ENCODE measurements at regions not wholly inside any gene's neighbourhood (a gene's known extent, or its start where the extent isn't known, plus 50 kb on each side); places are given as distances from the start of the nearest gene placed in this dataset.
A peak's percentile ranks its signal among the peaks of the same experiment; 100 is the strongest.
"Not testable (repeated sequence)": the region's sequence is repeated elsewhere in the genome, so short reads cannot be mapped to it uniquely, and the experiment has no call there.

- DNase-seq (ENCODE audit: low read depth): no peak
These were observed 311.4 kb downstream of the SHQ1 start for GRCh38 chr3:72536878-72537267.

- DNase-seq (ENCODE audit: low read depth): no peak
These were observed 311.9 kb downstream of the SHQ1 start for GRCh38 chr3:72536206-72536877.

GRCh38 chr3:72535772-72536171 is 312.5 kb downstream of the SHQ1 start:
- no peak for DNase-seq (ENCODE audit: low read depth)

GRCh38 chr3:72533591-72534473 is 314.4 kb downstream of the SHQ1 start:
- DNase-seq (ENCODE audit: low read depth): no peak

- DNase-seq (ENCODE audit: low read depth): no peak
These were observed 317.8 kb downstream of the SHQ1 start for GRCh38 chr3:72530426-72530825.

- DNase-seq (ENCODE audit: low read depth): no peak
These were observed 319.2 kb downstream of the SHQ1 start for GRCh38 chr3:72529081-72529480.

- no peak for DNase-seq (ENCODE audit: low read depth)
These were observed 324.7 kb downstream of the SHQ1 start for GRCh38 chr3:72523429-72524151.

- DNase-seq (ENCODE audit: low read depth): peak; percentile 75
These were observed 327.4 kb downstream of the SHQ1 start for GRCh38 chr3:72520690-72521308.

GRCh38 chr3:72519946-72520604 is 328.2 kb downstream of the SHQ1 start:
- no peak for DNase-seq (ENCODE audit: low read depth)

- DNase-seq (ENCODE audit: low read depth): no peak
These were observed 330.3 kb downstream of the SHQ1 start for GRCh38 chr3:72517921-72518424.

- no peak for DNase-seq (ENCODE audit: low read depth)
These were observed 330.9 kb downstream of the SHQ1 start for GRCh38 chr3:72517336-72517735.

- no peak for DNase-seq (ENCODE audit: low read depth)
These were observed 331.9 kb downstream of the SHQ1 start for GRCh38 chr3:72516361-72516760.

GRCh38 chr3:72515941-72516340 is 332.3 kb downstream of the SHQ1 start:
- no peak for DNase-seq (ENCODE audit: low read depth)

- DNase-seq (ENCODE audit: low read depth): no peak
These were observed 333.0 kb downstream of the SHQ1 start for GRCh38 chr3:72515281-72515680.

GRCh38 chr3:72510247-72510646 is 338.0 kb downstream of the SHQ1 start:
- DNase-seq (ENCODE audit: low read depth): no peak

- no peak for DNase-seq (ENCODE audit: low read depth)
These were observed 342.5 kb downstream of the SHQ1 start for GRCh38 chr3:72505539-72506405.

GRCh38 chr3:72497501-72497900 is 350.7 kb downstream of the SHQ1 start:
- DNase-seq (ENCODE audit: low read depth): not testable (repeated sequence)

GRCh38 chr3:72496051-72496670 is 352.1 kb downstream of the SHQ1 start:
- no peak for DNase-seq (ENCODE audit: low read depth)

GRCh38 chr3:72494626-72495025 is 353.6 kb downstream of the SHQ1 start:
- no peak for DNase-seq (ENCODE audit: low read depth)

All from HT1080 (cell line).